HG02885 (cell line): ENCODE measurements at regions not wholly inside any gene's neighbourhood (a gene's known extent, or its start where the extent isn't known, plus 50 kb on each side); places are given as distances from the start of the nearest gene placed in this dataset.
A peak's percentile ranks its signal among the peaks of the same experiment; 100 is the strongest.

ENCODE experiments used
- ATAC-seq: cut with Tn5 transposase; IDR thresholded peaks from one replicate; pipeline ENCODE4 v1.9.1; 2021; ENCODE audit warnings: mild to moderate bottlenecking; ENCODE audit not compliant: unreplicated experiment, poor library complexity

GRCh38 chr12:82054566-82054965 lies 295.4 kb upstream of the PPFIA2 start:
- no peak for ATAC-seq

- no peak for ATAC-seq
Observed at GRCh38 chr12:82047446-82047845, 288.3 kb upstream of the PPFIA2 start.

GRCh38 chr12:82040987-82041743 lies 282.0 kb upstream of the PPFIA2 start:
- ATAC-seq = peak; percentile 79

GRCh38 chr12:82034769-82035168 lies 275.6 kb upstream of the PPFIA2 start:
- no peak for ATAC-seq

- no peak for ATAC-seq
Observed at GRCh38 chr12:82029936-82030335, 270.8 kb upstream of the PPFIA2 start.

- ATAC-seq = no peak
Observed at GRCh38 chr12:82028772-82029171, 269.6 kb upstream of the PPFIA2 start.

- ATAC-seq = no peak
Observed at GRCh38 chr12:82027612-82028011, 268.5 kb upstream of the PPFIA2 start.

GRCh38 chr12:82025462-82025861 lies 266.3 kb upstream of the PPFIA2 start:
- no peak for ATAC-seq

- no peak for ATAC-seq
Observed at GRCh38 chr12:82019533-82019932, 260.4 kb upstream of the PPFIA2 start.

- ATAC-seq = no peak
Observed at GRCh38 chr12:82015623-82016347, 256.6 kb upstream of the PPFIA2 start.

- ATAC-seq = no peak
Observed at GRCh38 chr12:82012176-82012575, 253.0 kb upstream of the PPFIA2 start.

GRCh38 chr12:82009524-82009923 lies 250.4 kb upstream of the PPFIA2 start:
- ATAC-seq = no peak

- ATAC-seq = no peak
Observed at GRCh38 chr12:82008251-82008650, 249.1 kb upstream of the PPFIA2 start.

GRCh38 chr12:81998761-81999378 lies 239.7 kb upstream of the PPFIA2 start:
- ATAC-seq = no peak

GRCh38 chr12:81992461-81992860 lies 233.3 kb upstream of the PPFIA2 start:
- ATAC-seq = no peak

- no peak for ATAC-seq
Observed at GRCh38 chr12:81991868-81992267, 232.7 kb upstream of the PPFIA2 start.

- no peak for ATAC-seq
Observed at GRCh38 chr12:81988362-81988761, 229.2 kb upstream of the PPFIA2 start.

GRCh38 chr12:81987371-81987770 lies 228.2 kb upstream of the PPFIA2 start:
- no peak for ATAC-seq

- ATAC-seq = no peak
Observed at GRCh38 chr12:81976661-81977060, 217.5 kb upstream of the PPFIA2 start.

GRCh38 chr12:81974762-81975161 lies 215.6 kb upstream of the PPFIA2 start:
- no peak for ATAC-seq

- ATAC-seq = no peak
Observed at GRCh38 chr12:81968421-81968820, 209.3 kb upstream of the PPFIA2 start.
